ENCODE measurements at regions not wholly inside any gene's neighbourhood (a gene's known extent, or its start where the extent isn't known, plus 50 kb on each side); places are given as distances from the start of the nearest gene placed in this dataset.

DNA sequence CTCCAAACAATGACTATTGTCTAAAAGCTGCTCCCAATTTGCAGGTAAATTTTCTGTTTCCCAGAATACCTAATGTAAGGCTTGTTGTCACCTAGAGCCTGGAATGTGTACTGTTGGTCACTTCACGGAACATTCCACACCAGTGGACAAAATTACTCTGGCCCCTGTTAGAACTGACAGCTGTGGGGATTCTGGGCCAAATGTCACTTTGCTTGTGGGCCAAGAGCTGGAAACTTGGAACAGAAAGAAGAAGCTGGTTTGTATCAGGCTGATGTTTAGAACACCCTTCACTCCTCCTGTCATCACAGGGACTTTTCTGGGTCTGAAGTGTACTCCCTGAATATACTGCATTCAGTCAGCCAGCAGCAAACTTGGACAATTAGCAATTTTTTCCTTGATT, 495.6 kb upstream of the SYT4 start:
- TF ChIP-seq, protein P1, sequence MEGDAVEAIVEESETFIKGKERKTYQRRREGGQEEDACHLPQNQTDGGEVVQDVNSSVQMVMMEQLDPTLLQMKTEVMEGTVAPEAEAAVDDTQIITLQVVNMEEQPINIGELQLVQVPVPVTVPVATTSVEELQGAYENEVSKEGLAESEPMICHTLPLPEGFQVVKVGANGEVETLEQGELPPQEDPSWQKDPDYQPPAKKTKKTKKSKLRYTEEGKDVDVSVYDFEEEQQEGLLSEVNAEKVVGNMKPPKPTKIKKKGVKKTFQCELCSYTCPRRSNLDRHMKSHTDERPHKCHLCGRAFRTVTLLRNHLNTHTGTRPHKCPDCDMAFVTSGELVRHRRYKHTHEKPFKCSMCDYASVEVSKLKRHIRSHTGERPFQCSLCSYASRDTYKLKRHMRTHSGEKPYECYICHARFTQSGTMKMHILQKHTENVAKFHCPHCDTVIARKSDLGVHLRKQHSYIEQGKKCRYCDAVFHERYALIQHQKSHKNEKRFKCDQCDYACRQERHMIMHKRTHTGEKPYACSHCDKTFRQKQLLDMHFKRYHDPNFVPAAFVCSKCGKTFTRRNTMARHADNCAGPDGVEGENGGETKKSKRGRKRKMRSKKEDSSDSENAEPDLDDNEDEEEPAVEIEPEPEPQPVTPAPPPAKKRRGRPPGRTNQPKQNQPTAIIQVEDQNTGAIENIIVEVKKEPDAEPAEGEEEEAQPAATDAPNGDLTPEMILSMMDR (IDR thresholded peaks at IDR 0.05; ENCODE audit: insufficient read depth, low read length, poor library complexity, severe bottlenecking), result no peak
- TF ChIP-seq EZH2phosphoT487 (conservative IDR thresholded peaks at IDR 0.05; ENCODE audit: low read length), result no peak

All from SU-DHL-6 (cell line).